H9 (cell line): ENCODE measurements at regions not wholly inside any gene's neighbourhood (a gene's known extent, or its start where the extent isn't known, plus 50 kb on each side); places are given as distances from the start of the nearest gene placed in this dataset.
A peak's percentile ranks its signal among the peaks of the same experiment; 100 is the strongest.

ENCODE experiments used
- DNase-seq: peaks from one replicate; pipeline ENCODE4 v3.0.0-alpha.2; 2017
- H2AFZ ChIP-seq: one replicate; pipeline ENCODE4 v1.6.1; 2013; ENCODE audit warnings: mild to moderate bottlenecking, low read length, control low read depth, moderate library complexity
- H2AK5ac ChIP-seq: 2 replicates; pipeline ENCODE4 v1.6.1; 2013; ENCODE audit warnings: low read length, control low read depth, mixed read lengths; ENCODE audit not compliant: insufficient read length
- H2BK120ac ChIP-seq: one replicate; pipeline ENCODE4 v1.6.1; 2013; ENCODE audit warnings: low read depth, mild to moderate bottlenecking, low read length, control low read depth, inconsistent platforms; ENCODE audit not compliant: poor library complexity, severe bottlenecking
- H2BK12ac ChIP-seq: 2 replicates; pipeline ENCODE4 v1.6.1; 2013; ENCODE audit warnings: low read length, control low read depth, mixed read lengths, low read depth; ENCODE audit not compliant: insufficient read length
- H2BK15ac ChIP-seq: 2 replicates; pipeline ENCODE4 v1.6.1; 2013; ENCODE audit warnings: low read depth, low read length, control low read depth
- H2BK20ac ChIP-seq: one replicate; pipeline ENCODE4 v1.6.1; 2013; ENCODE audit warnings: low read depth, mild to moderate bottlenecking, low read length, control low read depth, inconsistent platforms; ENCODE audit not compliant: poor library complexity, severe bottlenecking
- H2BK5ac ChIP-seq: 2 replicates; pipeline ENCODE4 v1.6.1; 2013; ENCODE audit warnings: low read length, control low read depth, mixed read lengths; ENCODE audit not compliant: insufficient read length
- H3K14ac ChIP-seq: 2 replicates; pipeline ENCODE4 v1.6.1; 2013; ENCODE audit warnings: low read length, control low read depth; ENCODE audit not compliant: insufficient read depth
- H3K18ac ChIP-seq: 2 replicates; pipeline ENCODE4 v1.6.1; 2013; ENCODE audit warnings: low read depth, mild to moderate bottlenecking, mixed read lengths, low read length, control low read depth; ENCODE audit not compliant: insufficient read length
- H3K23ac ChIP-seq: 2 replicates; pipeline ENCODE4 v1.6.1; 2013; ENCODE audit warnings: low read length, control low read depth, mixed read lengths, low read depth; ENCODE audit not compliant: insufficient read length
- H3K23me2 ChIP-seq: 2 replicates; pipeline ENCODE4 v1.6.1; 2013; ENCODE audit warnings: low read depth, mild to moderate bottlenecking, mixed read lengths, low read length, control low read depth; ENCODE audit not compliant: insufficient read length, poor library complexity, severe bottlenecking
- H3K27ac ChIP-seq: 2 replicates; pipeline ENCODE4 v1.5.1; 2013; ENCODE audit warnings: low read length, control low read depth, mixed read lengths, low read depth; ENCODE audit not compliant: insufficient read length
- H3K27me3 ChIP-seq: 2 replicates; pipeline ENCODE4 v1.6.1; 2013; ENCODE audit warnings: low read length, control low read depth, inconsistent platforms; ENCODE audit not compliant: insufficient read depth
- H3K4ac ChIP-seq: 2 replicates; pipeline ENCODE4 v1.6.1; 2013; ENCODE audit warnings: low read depth, mild to moderate bottlenecking, control low read depth, inconsistent platforms, low read length, moderate library complexity
- H3K4me1 ChIP-seq: 2 replicates; pipeline ENCODE4 v1.6.1; 2013; ENCODE audit warnings: low read length, control low read depth, inconsistent platforms; ENCODE audit not compliant: insufficient read depth
- H3K4me2 ChIP-seq: 2 replicates; pipeline ENCODE4 v1.6.1; 2013; ENCODE audit warnings: low read length, control low read depth, mixed read lengths; ENCODE audit not compliant: insufficient read length, insufficient read depth
- H3K56ac ChIP-seq: 2 replicates; pipeline ENCODE4 v1.6.1; 2013; ENCODE audit warnings: low read depth, mild to moderate bottlenecking, mixed read lengths, low read length, control low read depth; ENCODE audit not compliant: insufficient read length
- H3K79me1 ChIP-seq: 2 replicates; pipeline ENCODE4 v1.6.1; 2013; ENCODE audit warnings: low read depth, mild to moderate bottlenecking, moderate library complexity, low read length, control low read depth, inconsistent platforms; ENCODE audit not compliant: insufficient read depth, poor library complexity, severe bottlenecking
- H3K79me2 ChIP-seq: 2 replicates; pipeline ENCODE4 v1.6.1; 2013; ENCODE audit warnings: low read length, control low read depth, inconsistent platforms; ENCODE audit not compliant: insufficient read depth
- H3K9ac ChIP-seq: 2 replicates; pipeline ENCODE4 v1.6.1; 2013; ENCODE audit warnings: low read length, control low read depth, mixed read lengths; ENCODE audit not compliant: insufficient read length; ENCODE audit errors: extremely low read depth
- H3K9me3 ChIP-seq: one replicate; pipeline ENCODE4 v1.6.1; 2013; ENCODE audit warnings: low read depth, low read length, inconsistent platforms; ENCODE audit not compliant: control insufficient read depth
- H3T11ph ChIP-seq: one replicate; pipeline ENCODE4 v1.6.1; 2013; ENCODE audit warnings: mild to moderate bottlenecking, low read length, control low read depth, inconsistent platforms
- H4K20me1 ChIP-seq: one replicate; pipeline ENCODE4 v1.6.1; 2013; ENCODE audit not compliant: control insufficient read depth, insufficient read length, insufficient read depth
- H4K5ac ChIP-seq: 2 replicates; pipeline ENCODE4 v1.6.1; 2013; ENCODE audit warnings: low read depth, mild to moderate bottlenecking, mixed read lengths, low read length, control low read depth; ENCODE audit not compliant: insufficient read length
- H4K8ac ChIP-seq: replicated peaks from 2 replicates; pipeline ENCODE4 v1.6.1; 2013; ENCODE audit warnings: low read length, control low read depth, mixed read lengths, low read depth; ENCODE audit not compliant: insufficient read length
- H4K91ac ChIP-seq: 2 replicates; pipeline ENCODE4 v1.6.1; 2013; ENCODE audit warnings: low read depth, mild to moderate bottlenecking, moderate library complexity, mixed read lengths, low read length, control low read depth; ENCODE audit not compliant: insufficient read length
- H3K27ac Mint-ChIP-seq, 3 experiments: 2 replicates in 2 of 3; 3 replicates in 1 of 3; pipeline ENCODE4 v1.8.0; 2020 to 2021; ENCODE audit warnings: mixed read lengths in 3 of 3, mild to moderate bottlenecking in 1 of 3, moderate library complexity in 1 of 3
- H3K27me3 Mint-ChIP-seq: 2 replicates; pipeline ENCODE4 v1.8.0; 2021; ENCODE audit warnings: low read depth, mild to moderate bottlenecking, moderate library complexity, mixed read lengths
- H3K36me3 Mint-ChIP-seq, 3 experiments: 2 replicates in 2 of 3; 3 replicates in 1 of 3; pipeline ENCODE4 v1.8.0; 2020 to 2021; ENCODE audit warnings: low read depth in 3 of 3, mixed read lengths in 3 of 3; ENCODE audit not compliant: insufficient read depth in 1 of 3
- H3K4me1 Mint-ChIP-seq, 2 experiments: 2 replicates each; pipeline ENCODE4 v1.8.0; 2020; ENCODE audit warnings: mixed read lengths in 2 of 2
- H3K4me3 Mint-ChIP-seq, 2 experiments: 2 replicates in 1 of 2; 3 replicates in 1 of 2; pipeline ENCODE4 v1.8.0; 2020 to 2021; ENCODE audit warnings: mild to moderate bottlenecking in 2 of 2, mixed read lengths in 2 of 2, moderate library complexity in 1 of 2
- H3K9me3 Mint-ChIP-seq, 2 experiments: 2 replicates in 1 of 2; 3 replicates in 1 of 2; pipeline ENCODE4 v1.8.0; 2020; ENCODE audit warnings: mild to moderate bottlenecking in 2 of 2, mixed read lengths in 2 of 2, moderate library complexity in 1 of 2
- CTCF ChIP-seq: fragments of 200-600 bp; sonication (generic); conservative IDR thresholded peaks from 3 replicates; pipeline ENCODE4 v1.8.0; 2021; ENCODE audit warnings: antibody characterized with exemption, mild to moderate bottlenecking
- WGBS: extraction: QIAGEN DNeasy Blood & Tissue Kit; methylation state at CpG from one replicate; pipeline ENCODE4 v1.1.7; 2013; ENCODE audit warnings: missing lambda C conversion rate, low lambda C conversion rate, mixed read lengths; ENCODE audit not compliant: insufficient read length; ENCODE audit errors: extremely low coverage; 5-methylcytosine and 5-hydroxymethylcytosine counted together

GRCh38 chr2:120879431-120880295 is 144.0 kb downstream of the GLI2 start:
- H3K79me2 ChIP-seq, result no peaks in the 10 kb centered on the region; the same call in 1 of the 2 replicates
- no peak; the same call in 2 of the 3 replicates for TF ChIP-seq CTCF
- H3T11ph ChIP-seq, result no peak overlapping the region
- no peaks in the 10 kb centered on the region for H3K79me1 ChIP-seq
- H3K14ac ChIP-seq, result no peak overlapping the region
- H3K18ac ChIP-seq, result no peak overlapping the region
- no peaks in the 10 kb centered on the region for H4K20me1 ChIP-seq
- H2BK20ac ChIP-seq, result no peak overlapping the region
- H3K27ac Mint-ChIP-seq, result peak overlapping the region; percentile 29 to 84 (median 34); a peak in 5 of 7 replicates
- no peaks in the 10 kb centered on the region for H3K23me2 ChIP-seq
- no peak overlapping the region for H3K9ac ChIP-seq
- no peak overlapping the region for H3K4me2 ChIP-seq
- no peaks in the 10 kb centered on the region for H3K27me3 ChIP-seq
- H3K4me3 Mint-ChIP-seq, result no peak overlapping the region
- no peak overlapping the region for H2AK5ac ChIP-seq
- no peak overlapping the region for H3K56ac ChIP-seq
- no peak overlapping the region for H2AFZ ChIP-seq
- no peak overlapping the region for H2BK5ac ChIP-seq
- H3K23ac ChIP-seq, result no peak overlapping the region
- H3K9me3 ChIP-seq, result no peaks in the 10 kb centered on the region
- WGBS, result no CpG with 5 or more reads among the region's 24 CpGs
- no peak overlapping the region for H3K27ac ChIP-seq
- H3K27me3 Mint-ChIP-seq, result no peaks in the 10 kb centered on the region; the same call in 1 of the 2 replicates
- H3K9me3 Mint-ChIP-seq, result no peaks in the 10 kb centered on the region
- no peak overlapping the region for H2BK15ac ChIP-seq
- no peak for DNase-seq
- H3K4ac ChIP-seq, result no peak overlapping the region
- no peak overlapping the region for H4K8ac ChIP-seq
- no peaks in the 10 kb centered on the region; a peak in 1 of 7 replicates for H3K36me3 Mint-ChIP-seq
- H2BK12ac ChIP-seq, result no peak overlapping the region
- peaks cover 44 to 60% of the 10 kb centered on the region in 2 experiments for H3K4me1 Mint-ChIP-seq
- no peak overlapping the region for H4K5ac ChIP-seq
- H2BK120ac ChIP-seq, result no peak overlapping the region
- no peaks in the 10 kb centered on the region; the same call in 1 of the 2 replicates for H3K4me1 ChIP-seq
- H4K91ac ChIP-seq, result no peak overlapping the region
